ENCODE measurements at regions not wholly inside any gene's neighbourhood (a gene's known extent, or its start where the extent isn't known, plus 50 kb on each side); places are given as distances from the start of the nearest gene placed in this dataset.

- no peak for DNase-seq (ENCODE audit: low read depth)
- no peak overlapping the region for H3K4me3 ChIP-seq (ENCODE audit: low read depth, low read length)
- TF ChIP-seq CTCF (IDR thresholded peaks at IDR 0.05; ENCODE audit: low read depth, low read length, missing control alignments): no peak
- in situ Hi-C loops (cut with HindIII; ENCODE audit: low sequenced_read_pairs): no loop called here
Observed at GRCh38 chr13:62932256-62932883, 1516.7 kb upstream of the PCDH20 start.

GRCh38 chr13:62931853-62932252 is 1516.2 kb upstream of the PCDH20 start:
- no peak for TF ChIP-seq CTCF (IDR thresholded peaks at IDR 0.05; ENCODE audit: low read depth, low read length, missing control alignments)
- in situ Hi-C loops (cut with HindIII; ENCODE audit: low sequenced_read_pairs): no loop called here
- H3K4me3 ChIP-seq (ENCODE audit: low read depth, low read length): no peak overlapping the region
- peak; percentile 6 for DNase-seq (ENCODE audit: low read depth)

GRCh38 chr13:62924395-62924794 is 1508.7 kb upstream of the PCDH20 start:
- no peak for TF ChIP-seq CTCF (IDR thresholded peaks at IDR 0.05; ENCODE audit: low read depth, low read length, missing control alignments)
- no peak overlapping the region for H3K4me3 ChIP-seq (ENCODE audit: low read depth, low read length)
- no peak for DNase-seq (ENCODE audit: low read depth)
- in situ Hi-C loops (cut with HindIII; ENCODE audit: low sequenced_read_pairs): no loop called here

GRCh38 chr13:62920159-62920558 is 1504.5 kb upstream of the PCDH20 start:
- no peak for DNase-seq (ENCODE audit: low read depth)

GRCh38 chr13:62919491-62919890 is 1503.8 kb upstream of the PCDH20 start:
- TF ChIP-seq CTCF (IDR thresholded peaks at IDR 0.05; ENCODE audit: low read depth, low read length, missing control alignments): no peak
- H3K4me3 ChIP-seq (ENCODE audit: low read depth, low read length): no peak overlapping the region
- in situ Hi-C loops (cut with HindIII; ENCODE audit: low sequenced_read_pairs): no loop called here
- DNase-seq (ENCODE audit: low read depth): no peak

More at GRCh38 chr13:62920159-62920558, 1504.5 kb upstream of the PCDH20 start:
- in situ Hi-C loops (cut with HindIII; ENCODE audit: low sequenced_read_pairs): no loop called here
- no peak overlapping the region for H3K4me3 ChIP-seq (ENCODE audit: low read depth, low read length)
- no peak for TF ChIP-seq CTCF (IDR thresholded peaks at IDR 0.05; ENCODE audit: low read depth, low read length, missing control alignments)

GRCh38 chr13:62910541-62911060 is 1495.0 kb upstream of the PCDH20 start:
- DNase-seq (ENCODE audit: low read depth): no peak
- no peak overlapping the region for H3K4me3 ChIP-seq (ENCODE audit: low read depth, low read length)
- in situ Hi-C loops (cut with HindIII; ENCODE audit: low sequenced_read_pairs): no loop called here
- TF ChIP-seq CTCF (IDR thresholded peaks at IDR 0.05; ENCODE audit: low read depth, low read length, missing control alignments): no peak
